Stimulated activated naive CD8-positive, alpha-beta T cell treated with anti-CD3 and anti-CD28 coated beads, Interleukin-15, amount 100 ng/mL, for 72 hours (primary cell): ENCODE measurements at regions not wholly inside any gene's neighbourhood (a gene's known extent, or its start where the extent isn't known, plus 50 kb on each side); places are given as distances from the start of the nearest gene placed in this dataset.
"Not testable (repeated sequence)": the region's sequence is repeated elsewhere in the genome, so short reads cannot be mapped to it uniquely, and the experiment has no call there.

Experiments used
- ATAC-seq: fragments of 150-1000 bp; cut with Tn5 transposase; 2 replicates; pipeline ENCODE4 v1.10.0; 2021; ENCODE audit warnings: mild to moderate bottlenecking, moderate library complexity
- DNase-seq, 2 donors: peaks; one replicate each; pipeline ENCODE4 v3.0.0; 2021 to 2022
- H3K27ac Mint-ChIP-seq, 2 donors: one replicate each; pipeline ENCODE4 v1.8.0; 2022; ENCODE audit warnings: mild to moderate bottlenecking in 2 of 2, mixed read lengths in 2 of 2, moderate library complexity in 2 of 2
- H3K27me3 Mint-ChIP-seq: one replicate; pipeline ENCODE4 v1.8.0; 2022; ENCODE audit warnings: mixed read lengths
- H3K4me1 Mint-ChIP-seq: one replicate; pipeline ENCODE4 v1.8.0; 2022; ENCODE audit warnings: mild to moderate bottlenecking, mixed read lengths
- H3K4me3 Mint-ChIP-seq, 2 donors: one replicate each; pipeline ENCODE4 v1.8.0; 2022; ENCODE audit warnings: mild to moderate bottlenecking in 2 of 2, mixed read lengths in 2 of 2, moderate library complexity in 1 of 2
- H3K9me3 Mint-ChIP-seq, 2 donors: one replicate each; pipeline ENCODE4 v1.8.0; 2022; ENCODE audit warnings: mixed read lengths in 2 of 2

DNA sequence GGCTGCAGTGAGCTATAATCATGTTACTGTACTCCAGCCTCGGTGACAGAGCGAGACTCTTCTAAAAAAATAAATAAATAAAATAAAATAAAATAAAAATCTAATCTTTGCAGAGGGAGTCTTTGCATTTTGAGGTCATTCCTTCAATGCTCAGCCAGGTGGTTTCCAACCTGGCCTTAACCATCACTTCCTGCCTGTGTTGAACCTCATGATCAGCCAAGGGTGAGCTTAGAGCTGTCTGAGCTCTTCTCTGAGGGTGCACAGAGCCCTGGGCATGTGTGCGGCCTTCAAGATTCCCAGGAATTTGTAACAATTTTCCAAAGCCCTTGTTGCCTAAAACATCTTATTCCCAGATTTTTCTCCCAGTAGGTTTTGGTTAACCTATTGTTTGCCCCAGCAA, 94.3 kb downstream of the KCNJ12 start:
- DNase-seq, H3K4me3 Mint-ChIP-seq, H3K27ac Mint-ChIP-seq, H3K9me3 Mint-ChIP-seq, H3K27me3 Mint-ChIP-seq, H3K4me1 Mint-ChIP-seq, ATAC-seq: not testable (repeated sequence)

DNA sequence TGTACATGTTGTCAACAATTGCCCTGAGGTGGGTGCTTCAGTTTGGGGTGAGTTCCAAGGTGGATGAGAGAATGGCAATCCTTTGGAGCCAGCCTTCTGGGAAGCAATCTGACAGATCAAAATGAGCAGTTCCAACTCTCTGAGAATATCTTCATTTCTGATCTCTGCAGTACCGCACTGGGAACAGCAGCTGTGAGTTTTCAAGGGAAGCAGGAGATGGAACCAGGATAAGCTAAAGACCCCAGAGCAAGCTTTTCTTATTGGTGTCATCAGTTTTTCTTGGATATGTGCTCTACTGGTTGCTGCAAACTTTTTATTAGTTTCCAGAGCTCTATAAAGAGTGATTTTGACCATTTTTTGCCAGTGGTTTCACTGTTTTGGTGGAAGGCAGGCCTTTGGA, 94.7 kb downstream of the KCNJ12 start:
- peak overlapping the region in 1 of 2 donors; percentile 54 for H3K27ac Mint-ChIP-seq
- no peaks in the 10 kb centered on the region for H3K9me3 Mint-ChIP-seq
- no peak for DNase-seq
- no peaks in the 10 kb centered on the region for H3K4me1 Mint-ChIP-seq
- peaks cover 12% of the 10 kb centered on the region for H3K27me3 Mint-ChIP-seq
- ATAC-seq, result no peak
- no peak overlapping the region for H3K4me3 Mint-ChIP-seq

GRCh38 chr17:21474815-21475214, 98.7 kb downstream of the KCNJ12 start:
- peaks cover 45% of the 10 kb centered on the region for H3K27me3 Mint-ChIP-seq
- H3K9me3 Mint-ChIP-seq, result peaks cover 6 to 18% of the 10 kb centered on the region in 2 donors
- no peaks in the 10 kb centered on the region for H3K4me1 Mint-ChIP-seq
- H3K4me3 Mint-ChIP-seq, result no peak overlapping the region
- no peak overlapping the region for H3K27ac Mint-ChIP-seq
- DNase-seq, result no peak
- ATAC-seq, result no peak

DNA sequence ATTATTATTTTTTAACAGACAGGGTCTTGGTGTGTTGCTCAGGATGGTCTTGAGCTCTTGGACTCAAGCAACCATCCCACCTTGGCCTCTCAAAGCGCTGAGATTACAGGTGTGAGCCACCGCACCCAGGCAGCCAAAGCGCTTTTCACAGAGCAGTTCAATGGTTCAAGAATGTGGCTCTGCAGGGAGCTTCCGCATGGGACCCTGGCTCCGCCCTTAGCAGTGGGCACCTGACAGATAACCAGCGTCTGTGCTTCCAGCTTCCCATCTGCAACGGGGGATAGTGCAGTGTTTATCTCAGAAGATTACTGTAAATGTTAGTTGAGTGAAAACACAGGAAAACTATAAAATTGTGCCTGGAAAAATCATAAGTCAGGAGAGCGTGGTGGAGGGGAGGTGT, 99.4 kb downstream of the KCNJ12 start:
- Mint-ChIP-seq H3K9me3 (peaks cover 6 to 18% of the 10 kb centered on the region in 2 donors), H3K4me3 (no peak overlapping the region), H3K27me3 (peaks cover 52% of the 10 kb centered on the region), H3K27ac (no peak overlapping the region), H3K4me1 (no peaks in the 10 kb centered on the region)
- no peak for DNase-seq
- no peak for ATAC-seq

GRCh38 chr17:21476867-21477266, 100.7 kb downstream of the KCNJ12 start:
- H3K4me1 Mint-ChIP-seq, result no peaks in the 10 kb centered on the region
- peaks cover 6 to 18% of the 10 kb centered on the region in 2 donors for H3K9me3 Mint-ChIP-seq

GRCh38 chr17:21482189-21482865, 106.2 kb downstream of the KCNJ12 start:
- ATAC-seq (no peak), DNase-seq (no peak)
- H3K4me3 Mint-ChIP-seq, result no peak overlapping the region
- peaks cover 78% of the 10 kb centered on the region for H3K27me3 Mint-ChIP-seq
- H3K9me3 Mint-ChIP-seq, result peaks cover 6 to 15% of the 10 kb centered on the region in 2 donors
- H3K27ac Mint-ChIP-seq, result peak overlapping the region in 1 of 2 donors; percentile 3
- H3K4me1 Mint-ChIP-seq, result no peaks in the 10 kb centered on the region

More at GRCh38 chr17:21476867-21477266, 100.7 kb downstream of the KCNJ12 start:
- DNase-seq (no peak), ATAC-seq (no peak)
- Mint-ChIP-seq H3K4me3 (no peak overlapping the region), H3K27me3 (peaks cover 56% of the 10 kb centered on the region), H3K27ac (peak overlapping the region in 1 of 2 donors; percentile 90)

GRCh38 chr17:21488043-21488442, 111.9 kb downstream of the KCNJ12 start:
- not testable (repeated sequence) for H3K27ac Mint-ChIP-seq, DNase-seq, H3K4me1 Mint-ChIP-seq, ATAC-seq, H3K9me3 Mint-ChIP-seq, H3K4me3 Mint-ChIP-seq
- H3K27me3 Mint-ChIP-seq, result peaks cover 40% of the 10 kb centered on the region

DNA sequence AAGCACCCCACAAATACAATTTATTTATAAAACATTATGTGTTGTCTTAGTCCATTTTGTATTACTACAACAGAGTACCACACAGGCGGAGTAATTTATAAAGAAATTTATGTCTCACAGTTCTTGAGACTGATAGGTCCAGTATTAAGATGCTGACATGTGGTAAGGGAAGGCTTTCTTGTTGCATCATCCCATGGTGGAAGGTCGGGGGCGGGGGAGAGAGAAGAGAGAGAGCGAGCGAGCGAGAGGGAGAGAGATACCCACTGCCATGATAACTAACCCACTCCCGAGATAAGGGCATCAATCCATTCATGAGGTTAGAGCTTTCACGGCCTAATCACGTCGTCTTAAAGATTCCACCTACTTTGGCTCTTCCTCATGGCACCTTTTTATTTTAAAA, 117.8 kb downstream of the KCNJ12 start:
- no peaks in the 10 kb centered on the region for H3K9me3 Mint-ChIP-seq
- no peak overlapping the region for H3K27ac Mint-ChIP-seq
- no peak for ATAC-seq
- H3K4me3 Mint-ChIP-seq, result no peak overlapping the region
- DNase-seq, result no peak
- no peaks in the 10 kb centered on the region for H3K27me3 Mint-ChIP-seq
- no peaks in the 10 kb centered on the region for H3K4me1 Mint-ChIP-seq

DNA sequence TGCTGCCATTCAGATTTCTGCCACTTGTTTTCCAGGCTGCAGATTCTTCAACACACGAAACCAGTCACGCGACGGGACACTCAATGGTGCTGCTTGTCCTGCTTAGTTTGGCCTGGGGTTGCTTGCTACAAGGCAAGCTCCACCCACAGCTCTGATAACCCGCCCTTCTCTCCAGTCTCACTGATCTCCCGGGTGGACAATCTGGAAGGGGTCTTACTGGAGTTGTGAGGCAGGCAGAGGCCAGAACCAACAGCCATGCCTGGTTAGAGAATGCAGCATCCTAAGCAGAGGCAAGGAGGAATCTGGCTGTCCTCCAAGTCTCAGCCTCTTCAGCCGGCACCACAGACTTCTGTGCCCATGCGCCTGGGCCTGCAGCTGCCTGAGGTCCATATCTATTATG, 119.1 kb downstream of the KCNJ12 start:
- H3K4me1 Mint-ChIP-seq, result no peaks in the 10 kb centered on the region
- no peak for DNase-seq
- no peak overlapping the region for H3K27ac Mint-ChIP-seq
- no peak overlapping the region for H3K4me3 Mint-ChIP-seq
- peaks cover 11% of the 10 kb centered on the region for H3K27me3 Mint-ChIP-seq
- no peaks in the 10 kb centered on the region for H3K9me3 Mint-ChIP-seq
- no peak for ATAC-seq

DNA sequence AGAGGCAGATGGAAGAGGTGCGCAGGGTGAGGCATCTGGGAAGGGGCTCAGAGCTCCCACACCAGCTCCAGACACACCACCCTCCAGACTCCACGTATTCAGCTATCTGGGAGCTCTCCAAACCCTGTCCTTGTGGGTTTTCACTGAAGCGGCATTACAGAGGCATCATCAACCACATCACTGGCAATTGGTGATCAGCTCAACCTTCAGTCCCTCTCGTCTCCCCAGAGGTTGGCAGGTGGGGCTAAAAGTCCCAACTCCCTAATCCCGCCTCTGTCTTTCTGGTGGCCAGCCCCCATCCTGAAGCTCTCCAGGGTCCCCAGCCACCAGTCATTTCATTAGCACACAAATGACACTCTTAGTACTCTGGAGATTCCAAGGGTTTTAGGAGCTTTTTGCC, 123.9 kb downstream of the KCNJ12 start:
- H3K4me1 Mint-ChIP-seq, result no peaks in the 10 kb centered on the region
- no peaks in the 10 kb centered on the region for H3K9me3 Mint-ChIP-seq
- ATAC-seq (no peak), DNase-seq (no peak)
- H3K27me3 Mint-ChIP-seq, result peaks cover 11% of the 10 kb centered on the region
- H3K4me3 Mint-ChIP-seq, result no peak overlapping the region
- H3K27ac Mint-ChIP-seq, result no peak overlapping the region

DNA sequence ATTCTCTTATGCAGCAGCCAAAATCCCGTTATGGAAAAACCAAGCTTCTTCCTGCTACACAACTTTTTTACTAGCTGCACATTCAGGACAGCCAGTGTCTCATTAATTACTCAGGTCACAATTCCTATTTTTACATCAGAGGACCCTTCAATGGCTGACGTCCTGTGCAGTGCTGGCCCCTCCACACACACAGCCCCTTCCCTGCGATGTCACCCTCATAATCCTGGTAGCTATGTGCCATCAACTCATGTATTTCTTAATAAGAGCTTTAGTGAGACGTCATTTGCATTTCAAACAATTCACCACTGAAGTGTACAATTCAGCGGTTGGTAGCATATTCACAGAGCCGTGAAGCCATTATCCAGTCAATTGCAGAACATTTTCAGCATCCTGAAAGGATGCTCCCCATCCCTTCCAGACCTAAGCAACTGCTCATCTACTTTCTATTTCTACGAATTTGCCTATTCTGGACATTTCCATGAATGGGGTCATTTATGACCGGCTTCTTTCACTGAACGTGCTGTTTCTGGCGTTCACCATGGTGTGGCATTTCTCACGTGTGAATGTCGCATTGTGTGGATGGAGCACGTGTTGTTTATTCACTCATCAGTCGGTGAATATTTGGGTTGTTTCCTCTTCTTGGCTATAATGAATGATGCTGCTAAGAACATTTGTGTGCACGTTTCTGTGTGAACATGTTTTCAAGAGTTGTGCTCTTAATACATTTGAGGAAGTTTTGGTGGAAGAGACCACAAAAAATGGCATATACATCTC, 126.0 kb downstream of the KCNJ12 start:
- not testable (repeated sequence) for H3K4me3 Mint-ChIP-seq, ATAC-seq, H3K27ac Mint-ChIP-seq, H3K4me1 Mint-ChIP-seq, H3K9me3 Mint-ChIP-seq, DNase-seq
- H3K27me3 Mint-ChIP-seq, result peaks cover 11% of the 10 kb centered on the region

GRCh38 chr17:21505819-21506815, 130.0 kb downstream of the KCNJ12 start:
- peaks cover 3% of the 10 kb centered on the region for H3K4me1 Mint-ChIP-seq
- ATAC-seq, result peak; percentile 31

DNA sequence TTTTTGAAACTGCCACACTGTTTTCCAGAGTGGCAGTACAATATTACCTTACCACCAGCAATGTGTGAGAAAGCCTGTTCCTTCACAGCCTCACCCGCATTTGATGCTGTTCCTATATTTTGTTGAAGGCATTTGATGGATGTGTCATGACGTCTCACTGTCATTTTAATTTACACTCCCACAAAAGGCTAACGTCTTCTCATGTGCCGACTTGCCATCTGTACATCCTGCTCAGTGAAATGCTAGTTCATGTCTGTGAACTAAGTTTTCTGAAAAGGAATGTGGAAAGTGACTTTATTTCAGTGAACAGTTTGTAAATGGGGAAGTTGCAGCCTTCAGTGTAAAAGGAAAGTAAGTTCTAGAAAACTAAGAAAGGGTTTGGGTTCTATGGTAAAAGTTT, 131.6 kb downstream of the KCNJ12 start:
- not testable (repeated sequence) for H3K9me3 Mint-ChIP-seq, H3K4me3 Mint-ChIP-seq, H3K27ac Mint-ChIP-seq, DNase-seq, ATAC-seq
- H3K4me1 Mint-ChIP-seq, result peaks cover 17% of the 10 kb centered on the region
- H3K27me3 Mint-ChIP-seq, result peaks cover 44% of the 10 kb centered on the region

More at GRCh38 chr17:21505819-21506815, 130.0 kb downstream of the KCNJ12 start:
- Mint-ChIP-seq H3K9me3 (no peaks in the 10 kb centered on the region), H3K27ac (no peak overlapping the region), H3K27me3 (peaks cover 27% of the 10 kb centered on the region), H3K4me3 (no peak overlapping the region)
- DNase-seq, result no peak

GRCh38 chr17:21508211-21508610, 132.1 kb downstream of the KCNJ12 start:
- ATAC-seq (no peak), DNase-seq (no peak)
- Mint-ChIP-seq H3K9me3 (no peaks in the 10 kb centered on the region), H3K27me3 (peaks cover 47% of the 10 kb centered on the region), H3K27ac (no peak overlapping the region), H3K4me3 (no peak overlapping the region), H3K4me1 (peaks cover 17% of the 10 kb centered on the region)

GRCh38 chr17:21509356-21509755, 133.2 kb downstream of the KCNJ12 start:
- not testable (repeated sequence) for ATAC-seq, H3K9me3 Mint-ChIP-seq, H3K27ac Mint-ChIP-seq, H3K4me3 Mint-ChIP-seq, DNase-seq
- H3K27me3 Mint-ChIP-seq, result peaks cover 52% of the 10 kb centered on the region
- peaks cover 17% of the 10 kb centered on the region for H3K4me1 Mint-ChIP-seq
